Cardiac muscle cell (in vitro differentiated cells and primary cell): ENCODE measurements at regions not wholly inside any gene's neighbourhood (a gene's known extent, or its start where the extent isn't known, plus 50 kb on each side); places are given as distances from the start of the nearest gene placed in this dataset.

Source experiments
- DNase-seq, 2 donors: peaks; one replicate each; pipeline versions ENCODE4 v3.0.0 to v3.0.0-alpha.2; 2010 to 2017; ENCODE audit warnings: low read depth in 1 of 2, low spot score in 1 of 2
- H3K27ac ChIP-seq: fragments of 200-600 bp; sonication (generic); 2 replicates; pipeline ENCODE4 v1.5.1; 2016
- H3K27me3 ChIP-seq: fragments of 200-600 bp; sonication (generic); 2 replicates; pipeline ENCODE4 v1.6.0; 2016; ENCODE audit warnings: control low read depth
- H3K36me3 ChIP-seq: fragments of 200-600 bp; sonication (generic); 2 replicates; pipeline ENCODE4 v1.5.1; 2016; ENCODE audit warnings: control low read depth
- H3K4me1 ChIP-seq: fragments of 200-600 bp; sonication (generic); 2 replicates; pipeline ENCODE4 v1.8.1; 2017; ENCODE audit warnings: low read depth, mild to moderate bottlenecking, mixed run types
- H3K4me3 ChIP-seq: fragments of 200-600 bp; sonication (generic); 2 replicates; pipeline ENCODE4 v1.5.1; 2016; ENCODE audit warnings: mild to moderate bottlenecking
- H3K9me3 ChIP-seq: fragments of 200-600 bp; sonication (generic); 2 replicates; pipeline ENCODE4 v1.5.1; 2017; ENCODE audit warnings: low read depth, mild to moderate bottlenecking, control low read depth
- TF ChIP-seq, protein P1 (sequence below): IDR thresholded peaks from 2 replicates; pipeline ENCODE4 v1.5.1; 2012; ENCODE audit warnings: low read depth, mild to moderate bottlenecking, low read length

DNA sequence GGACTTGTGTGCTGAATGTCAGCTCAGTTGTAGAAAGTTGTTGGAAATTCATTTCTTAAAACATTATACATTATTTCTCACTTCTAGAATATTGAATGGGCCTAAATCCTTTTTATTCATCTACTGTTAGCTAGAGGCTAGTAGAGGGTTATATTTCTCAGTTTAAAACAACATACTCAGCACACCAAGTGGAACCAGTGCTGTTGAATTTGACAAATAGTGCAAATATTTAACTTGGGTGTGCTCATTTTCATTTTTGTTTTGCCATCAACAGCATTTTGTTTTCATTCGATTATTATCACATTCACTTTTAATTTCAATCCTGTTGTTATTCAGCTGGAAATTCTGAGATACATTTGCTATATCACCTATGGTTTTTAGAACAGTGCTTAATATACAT lies 269.4 kb upstream of the PEX5L start:
- no peak overlapping the region for H3K27ac ChIP-seq
- TF ChIP-seq, protein P1, sequence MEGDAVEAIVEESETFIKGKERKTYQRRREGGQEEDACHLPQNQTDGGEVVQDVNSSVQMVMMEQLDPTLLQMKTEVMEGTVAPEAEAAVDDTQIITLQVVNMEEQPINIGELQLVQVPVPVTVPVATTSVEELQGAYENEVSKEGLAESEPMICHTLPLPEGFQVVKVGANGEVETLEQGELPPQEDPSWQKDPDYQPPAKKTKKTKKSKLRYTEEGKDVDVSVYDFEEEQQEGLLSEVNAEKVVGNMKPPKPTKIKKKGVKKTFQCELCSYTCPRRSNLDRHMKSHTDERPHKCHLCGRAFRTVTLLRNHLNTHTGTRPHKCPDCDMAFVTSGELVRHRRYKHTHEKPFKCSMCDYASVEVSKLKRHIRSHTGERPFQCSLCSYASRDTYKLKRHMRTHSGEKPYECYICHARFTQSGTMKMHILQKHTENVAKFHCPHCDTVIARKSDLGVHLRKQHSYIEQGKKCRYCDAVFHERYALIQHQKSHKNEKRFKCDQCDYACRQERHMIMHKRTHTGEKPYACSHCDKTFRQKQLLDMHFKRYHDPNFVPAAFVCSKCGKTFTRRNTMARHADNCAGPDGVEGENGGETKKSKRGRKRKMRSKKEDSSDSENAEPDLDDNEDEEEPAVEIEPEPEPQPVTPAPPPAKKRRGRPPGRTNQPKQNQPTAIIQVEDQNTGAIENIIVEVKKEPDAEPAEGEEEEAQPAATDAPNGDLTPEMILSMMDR = no peak
- no peak for DNase-seq
- no peaks in the 10 kb centered on the region for H3K36me3 ChIP-seq
- no peak overlapping the region for H3K4me3 ChIP-seq
- no peaks in the 10 kb centered on the region for H3K4me1 ChIP-seq
- H3K9me3 ChIP-seq = no peaks in the 10 kb centered on the region
- no peaks in the 10 kb centered on the region for H3K27me3 ChIP-seq

DNA sequence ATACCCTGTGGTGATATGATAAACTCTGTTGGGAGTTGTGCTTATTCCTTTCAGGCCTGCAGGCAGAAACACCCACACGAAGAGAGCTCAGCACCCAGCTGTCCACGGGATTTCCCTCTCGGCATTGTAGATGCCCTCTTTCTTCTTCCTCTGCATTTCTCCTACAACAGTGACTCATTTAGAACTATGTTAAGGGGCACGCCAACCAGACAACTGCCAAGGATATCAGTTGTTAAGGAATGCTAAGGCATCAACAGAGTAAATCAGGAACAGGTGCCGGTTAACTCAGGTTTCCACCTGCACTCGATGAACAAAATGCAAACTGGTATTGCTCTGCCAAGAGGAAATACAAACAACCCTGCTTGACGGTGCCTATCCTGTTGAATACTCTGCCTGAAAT lies 270.0 kb upstream of the PEX5L start:
- DNase-seq = no peak
- Histone ChIP-seq H3K27me3 (no peaks in the 10 kb centered on the region), H3K27ac (no peak overlapping the region), H3K36me3 (no peaks in the 10 kb centered on the region), H3K4me1 (no peaks in the 10 kb centered on the region), H3K4me3 (no peak overlapping the region), H3K9me3 (no peaks in the 10 kb centered on the region)
- TF ChIP-seq, protein P1 = no peak

DNA sequence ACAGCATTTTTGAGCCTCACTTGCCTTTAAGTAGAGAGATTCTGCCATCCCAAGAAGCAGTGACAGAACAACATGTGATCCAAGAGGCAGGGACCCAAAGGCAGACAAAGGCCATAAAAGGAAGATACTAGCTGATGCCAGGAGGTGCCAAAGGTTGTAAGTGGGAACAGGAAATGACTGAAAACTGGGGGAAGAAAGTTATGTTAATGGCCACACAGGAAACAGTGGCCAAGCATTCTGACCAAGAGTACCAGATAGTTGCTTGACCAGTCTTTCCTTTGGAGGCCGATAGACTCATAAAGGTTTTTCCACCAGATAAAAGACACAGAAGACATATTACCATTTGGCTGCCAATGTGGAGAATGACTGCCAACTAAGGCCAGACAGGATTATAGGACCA lies 274.5 kb upstream of the PEX5L start:
- no peaks in the 10 kb centered on the region for H3K9me3 ChIP-seq
- no peak overlapping the region for H3K4me3 ChIP-seq
- TF ChIP-seq, protein P1 = no peak
- no peaks in the 10 kb centered on the region for H3K27me3 ChIP-seq
- H3K36me3 ChIP-seq = no peaks in the 10 kb centered on the region
- no peak overlapping the region for H3K27ac ChIP-seq
- DNase-seq = no peak
- H3K4me1 ChIP-seq = no peaks in the 10 kb centered on the region

DNA sequence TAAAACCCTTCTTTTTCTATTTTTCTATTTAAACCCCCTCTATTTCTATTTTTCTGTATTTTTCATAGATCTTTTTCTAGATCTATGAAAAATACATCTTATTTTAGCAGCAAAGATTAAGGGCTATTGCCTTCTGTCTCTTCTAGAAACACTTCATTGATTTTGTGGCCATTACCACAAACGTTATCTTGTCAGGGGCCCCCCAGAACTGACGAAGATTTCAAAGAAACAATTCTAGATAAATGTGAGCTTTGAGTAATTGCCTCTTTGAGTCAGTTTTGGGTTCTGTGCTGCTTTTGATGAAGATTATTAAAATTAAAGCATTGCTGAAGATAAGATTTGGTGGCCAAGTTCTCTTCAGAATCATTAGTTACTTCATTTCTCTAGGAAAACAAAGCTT lies 279.6 kb upstream of the PEX5L start:
- Histone ChIP-seq H3K4me1 (no peaks in the 10 kb centered on the region), H3K27ac (no peak overlapping the region), H3K9me3 (no peaks in the 10 kb centered on the region), H3K4me3 (no peak overlapping the region), H3K36me3 (no peaks in the 10 kb centered on the region), H3K27me3 (no peaks in the 10 kb centered on the region)
- TF ChIP-seq, protein P1 = no peak
- DNase-seq = no peak

DNA sequence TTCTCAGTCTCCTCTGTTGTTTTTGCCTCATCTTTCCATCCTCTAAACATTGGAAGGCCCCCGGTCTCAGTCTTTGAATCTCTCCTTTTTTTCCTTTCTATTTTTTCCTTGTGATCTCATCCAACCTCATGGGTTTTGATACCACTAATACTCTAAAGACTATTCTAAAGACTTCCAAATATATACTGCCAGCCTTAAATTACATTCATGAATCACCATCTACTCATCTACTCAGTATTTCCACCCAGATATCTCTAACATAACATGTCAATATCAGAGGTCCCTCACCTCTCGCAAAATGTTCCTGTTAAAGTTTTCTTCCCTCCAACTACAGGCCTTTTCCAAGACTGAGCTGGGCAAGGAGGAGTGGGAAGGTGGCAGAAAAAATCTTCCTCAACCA lies 282.5 kb upstream of the TTC14 start:
- Histone ChIP-seq H3K4me3 (no peak overlapping the region), H3K36me3 (no peaks in the 10 kb centered on the region), H3K27me3 (no peaks in the 10 kb centered on the region), H3K27ac (no peak overlapping the region), H3K4me1 (no peaks in the 10 kb centered on the region), H3K9me3 (no peaks in the 10 kb centered on the region)
- no peak for DNase-seq
- TF ChIP-seq, protein P1 = no peak

DNA sequence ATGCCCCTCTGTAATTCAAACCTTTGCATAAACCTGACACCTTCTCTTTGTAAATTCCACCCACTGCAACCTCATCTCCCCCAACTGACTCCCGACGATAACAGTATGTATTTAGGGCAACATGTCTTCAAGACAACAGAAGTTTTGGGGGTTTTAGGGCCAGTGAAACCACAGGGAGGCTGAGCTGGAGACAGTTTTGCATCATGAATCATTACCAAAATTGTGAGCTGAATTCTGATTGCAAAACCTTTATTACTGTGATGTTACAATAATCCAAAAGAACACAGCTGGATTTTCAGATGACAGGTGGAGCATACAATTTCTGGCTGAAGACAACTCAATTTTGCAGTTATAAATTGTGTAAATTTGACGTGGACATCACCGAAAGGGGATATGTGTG lies 281.3 kb upstream of the TTC14 start:
- Histone ChIP-seq H3K9me3 (no peaks in the 10 kb centered on the region), H3K36me3 (no peaks in the 10 kb centered on the region), H3K4me1 (no peaks in the 10 kb centered on the region), H3K4me3 (no peak overlapping the region), H3K27me3 (no peaks in the 10 kb centered on the region), H3K27ac (no peak overlapping the region)
- TF ChIP-seq, protein P1 = no peak
- no peak for DNase-seq
